Colonic mucosa (tissue), 4 donors: ENCODE measurements at regions not wholly inside any gene's neighbourhood (a gene's known extent, or its start where the extent isn't known, plus 50 kb on each side); places are given as distances from the start of the nearest gene placed in this dataset.

Experiments
- DNase-seq: peaks from one replicate; pipeline ENCODE4 v3.0.0-alpha.2; 2020
- H3K27ac ChIP-seq: fragments of 200-600 bp; one replicate; pipeline ENCODE4 v1.8.0; 2021
- H3K27me3 ChIP-seq: fragments of 200-600 bp; one replicate; pipeline ENCODE4 v1.8.0; 2021
- H3K36me3 ChIP-seq: fragments of 200-600 bp; one replicate; pipeline ENCODE4 v1.8.0; 2021
- H3K4me1 ChIP-seq: fragments of 200-600 bp; one replicate; pipeline ENCODE4 v1.8.0; 2021; ENCODE audit warnings: mild to moderate bottlenecking
- H3K4me3 ChIP-seq: fragments of 200-600 bp; one replicate; pipeline ENCODE4 v1.8.0; 2021
- H3K9ac ChIP-seq, 2 donors: one replicate each; pipeline ENCODE4 v1.7.0; 2013; ENCODE audit warnings: control low read depth in 2 of 2, low read depth in 2 of 2, low read length in 2 of 2
- H3K9me3 ChIP-seq: fragments of 200-600 bp; one replicate; pipeline ENCODE4 v1.8.0; 2021
- intact Hi-C: fragments of 100-400 bp; cut with DNase I; formaldehyde crosslinking; loops from one replicate; pipeline ENCODE4 v1.14.1; 2022
- TF ChIP-seq, protein P1 (sequence below): fragments of 200-600 bp; IDR thresholded peaks from one replicate; pipeline ENCODE4 v1.8.0; 2022; ENCODE audit warnings: antibody characterized with exemption, mild to moderate bottlenecking
- donor health status: healthy.
- donor health status: DM: no; HTN: no; CAD: no.
- donor health status: DM: no; HTN: no; CAD: no.

DNA sequence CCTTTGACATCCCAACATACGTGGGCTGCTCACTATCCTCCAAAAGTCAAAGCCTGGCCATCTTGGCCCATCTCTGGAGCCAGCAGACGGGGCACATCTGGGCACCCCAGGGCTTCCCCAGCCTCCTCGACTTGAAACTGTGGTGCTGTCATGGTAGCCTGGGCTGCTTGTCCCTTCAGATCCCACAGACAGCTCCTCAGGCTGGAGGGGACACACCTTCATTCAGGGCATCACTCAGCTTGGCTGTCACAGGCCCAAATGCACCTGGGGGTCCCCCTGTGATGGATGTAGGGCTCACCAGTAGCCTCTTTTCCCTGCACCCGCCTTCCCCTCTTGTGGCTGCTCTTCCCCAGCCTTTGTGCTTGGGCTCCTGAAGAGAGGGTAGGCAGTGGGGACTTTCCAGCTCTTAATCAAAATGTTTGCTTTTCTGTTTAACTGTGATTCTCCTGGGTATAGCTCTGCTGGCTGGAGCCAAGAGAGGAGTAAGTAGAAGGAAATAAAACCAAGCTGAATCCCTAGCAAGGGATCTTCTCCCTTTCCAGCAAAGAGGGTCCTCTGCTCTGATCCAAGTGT, 92.3 kb downstream of the GYPC start:
- intact Hi-C loops: no loop called here
- no peak for DNase-seq
- Histone ChIP-seq H3K36me3 (no peaks in the 10 kb centered on the region), H3K27me3 (no peaks in the 10 kb centered on the region), H3K4me1 (no peaks in the 10 kb centered on the region), H3K9me3 (no peaks in the 10 kb centered on the region), H3K4me3 (no peak overlapping the region), H3K9ac (no peak overlapping the region), H3K27ac (no peak overlapping the region)
- TF ChIP-seq, protein P1, sequence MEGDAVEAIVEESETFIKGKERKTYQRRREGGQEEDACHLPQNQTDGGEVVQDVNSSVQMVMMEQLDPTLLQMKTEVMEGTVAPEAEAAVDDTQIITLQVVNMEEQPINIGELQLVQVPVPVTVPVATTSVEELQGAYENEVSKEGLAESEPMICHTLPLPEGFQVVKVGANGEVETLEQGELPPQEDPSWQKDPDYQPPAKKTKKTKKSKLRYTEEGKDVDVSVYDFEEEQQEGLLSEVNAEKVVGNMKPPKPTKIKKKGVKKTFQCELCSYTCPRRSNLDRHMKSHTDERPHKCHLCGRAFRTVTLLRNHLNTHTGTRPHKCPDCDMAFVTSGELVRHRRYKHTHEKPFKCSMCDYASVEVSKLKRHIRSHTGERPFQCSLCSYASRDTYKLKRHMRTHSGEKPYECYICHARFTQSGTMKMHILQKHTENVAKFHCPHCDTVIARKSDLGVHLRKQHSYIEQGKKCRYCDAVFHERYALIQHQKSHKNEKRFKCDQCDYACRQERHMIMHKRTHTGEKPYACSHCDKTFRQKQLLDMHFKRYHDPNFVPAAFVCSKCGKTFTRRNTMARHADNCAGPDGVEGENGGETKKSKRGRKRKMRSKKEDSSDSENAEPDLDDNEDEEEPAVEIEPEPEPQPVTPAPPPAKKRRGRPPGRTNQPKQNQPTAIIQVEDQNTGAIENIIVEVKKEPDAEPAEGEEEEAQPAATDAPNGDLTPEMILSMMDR: no peak

DNA sequence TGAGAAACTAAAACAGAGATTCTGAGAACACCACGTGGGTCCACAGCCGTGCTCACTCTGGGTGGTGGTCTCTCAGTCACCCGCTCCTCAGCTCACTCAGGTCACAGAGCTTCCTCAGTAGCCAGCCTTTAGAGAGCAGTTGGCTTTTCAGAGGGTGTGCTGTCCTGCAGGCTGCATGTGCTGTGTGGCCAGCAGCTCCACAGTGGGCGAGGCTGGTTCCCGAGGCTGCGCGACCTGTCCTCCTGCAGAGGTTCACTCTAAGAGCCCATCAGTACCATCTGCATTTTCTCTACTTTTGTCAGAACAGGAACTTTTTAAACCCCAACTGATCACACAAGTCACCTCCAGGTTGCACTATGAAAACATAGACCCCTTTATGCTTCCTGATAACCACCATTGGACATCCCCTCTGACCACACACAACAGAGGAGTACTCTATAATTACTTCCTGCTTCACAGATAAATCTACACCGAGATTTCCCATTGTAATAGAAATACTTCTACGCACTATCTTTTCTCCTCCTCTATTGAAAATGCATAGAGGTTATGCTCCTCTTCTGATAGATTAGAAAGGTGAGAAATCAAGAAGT, 93.1 kb downstream of the GYPC start:
- H3K27me3 ChIP-seq: no peaks in the 10 kb centered on the region
- TF ChIP-seq, protein P1: no peak
- no peak overlapping the region for H3K27ac ChIP-seq
- H3K36me3 ChIP-seq: no peaks in the 10 kb centered on the region
- no peak overlapping the region for H3K9ac ChIP-seq
- intact Hi-C loops: no loop called here
- no peaks in the 10 kb centered on the region for H3K9me3 ChIP-seq
- no peak for DNase-seq
- no peak overlapping the region for H3K4me3 ChIP-seq
- no peaks in the 10 kb centered on the region for H3K4me1 ChIP-seq

DNA sequence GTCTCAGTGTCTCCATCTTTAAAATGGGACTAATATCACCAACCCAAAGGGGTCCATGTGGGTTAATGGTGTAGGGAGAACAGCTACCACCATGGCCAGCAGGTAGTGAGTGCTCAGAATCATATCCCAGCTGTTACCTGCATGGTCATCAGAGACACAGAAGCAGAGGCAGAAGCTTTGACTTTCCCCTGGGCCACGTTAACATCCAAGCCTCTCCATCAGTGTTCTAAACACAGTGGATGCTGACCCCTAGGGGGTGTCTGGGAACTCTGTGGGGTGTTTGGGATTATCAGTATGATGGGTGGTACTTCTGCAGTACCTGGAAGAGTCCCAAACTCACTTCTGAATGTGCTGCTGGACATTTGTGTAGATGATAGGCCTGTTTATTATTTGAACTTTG, 93.6 kb downstream of the GYPC start:
- no peak for DNase-seq

DNA sequence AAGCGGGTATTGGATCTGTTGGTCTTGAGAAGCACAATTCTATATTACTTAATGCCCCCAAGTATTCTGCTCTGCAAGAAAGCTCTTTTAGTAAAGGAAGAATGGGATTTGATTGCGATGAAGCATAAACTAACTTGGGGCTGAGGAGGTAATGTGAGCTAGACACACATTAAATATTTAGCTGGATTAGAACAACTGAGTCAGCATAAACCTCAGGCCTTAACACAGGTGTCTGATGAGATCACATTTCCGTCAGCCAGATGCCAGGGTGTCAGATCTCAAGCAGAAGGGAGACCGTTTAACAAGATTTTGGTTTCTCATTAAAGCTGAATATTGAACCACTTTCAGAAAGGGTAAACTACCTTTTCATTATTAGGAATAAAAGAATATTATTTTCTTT, 94.5 kb downstream of the GYPC start:
- H3K4me3 ChIP-seq: no peak overlapping the region
- no peaks in the 10 kb centered on the region for H3K9me3 ChIP-seq
- H3K36me3 ChIP-seq: no peaks in the 10 kb centered on the region
- DNase-seq: no peak
- no peaks in the 10 kb centered on the region for H3K4me1 ChIP-seq
- no peak overlapping the region for H3K9ac ChIP-seq
- no peaks in the 10 kb centered on the region for H3K27me3 ChIP-seq
- no peak overlapping the region for H3K27ac ChIP-seq
- TF ChIP-seq, protein P1: no peak
- intact Hi-C loops: no loop called here

More for the DNA sequence above, 93.6 kb downstream of the GYPC start:
- Histone ChIP-seq H3K9me3 (no peaks in the 10 kb centered on the region), H3K27ac (no peak overlapping the region), H3K9ac (no peak overlapping the region), H3K36me3 (no peaks in the 10 kb centered on the region), H3K4me1 (no peaks in the 10 kb centered on the region), H3K4me3 (no peak overlapping the region), H3K27me3 (no peaks in the 10 kb centered on the region)
- TF ChIP-seq, protein P1: no peak
- intact Hi-C loops: no loop called here

DNA sequence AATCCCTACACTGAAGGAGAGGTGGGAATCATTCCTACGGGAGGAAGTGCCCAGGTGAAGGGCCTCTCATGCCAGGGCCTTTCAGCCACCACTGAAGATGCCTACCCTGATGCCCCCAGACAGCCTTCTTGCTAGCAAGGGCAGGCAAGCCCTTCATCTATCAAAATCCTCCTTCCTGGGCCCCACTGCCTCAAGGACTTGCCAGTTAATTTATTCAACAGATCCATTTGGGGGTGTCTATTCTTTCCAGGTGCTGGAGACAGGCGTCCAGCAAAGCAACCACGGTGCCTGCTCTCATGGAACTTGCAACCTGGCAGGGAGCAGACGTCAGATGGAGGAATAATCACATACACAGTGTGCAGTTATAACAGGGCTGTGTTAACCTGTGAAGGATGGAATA, 95.5 kb downstream of the GYPC start:
- DNase-seq: no peak
- no peaks in the 10 kb centered on the region for H3K9me3 ChIP-seq
- H3K9ac ChIP-seq: no peak overlapping the region

More for the DNA sequence above, 95.5 kb downstream of the GYPC start:
- H3K36me3 ChIP-seq: no peaks in the 10 kb centered on the region
- no peak overlapping the region for H3K27ac ChIP-seq
- H3K4me3 ChIP-seq: no peak overlapping the region
- intact Hi-C loops: no loop called here
- no peaks in the 10 kb centered on the region for H3K27me3 ChIP-seq
- no peaks in the 10 kb centered on the region for H3K4me1 ChIP-seq
- TF ChIP-seq, protein P1: no peak
